GM13977 (cell line): ENCODE measurements at regions not wholly inside any gene's neighbourhood (a gene's known extent, or its start where the extent isn't known, plus 50 kb on each side); places are given as distances from the start of the nearest gene placed in this dataset.

Experiments used
- DNase-seq: peaks from one replicate; pipeline ENCODE4 v3.0.0; 2012; ENCODE audit warnings: low spot score
- in situ Hi-C: fragments of 300-500 bp; cut with MboI; formaldehyde crosslinking; loops from one replicate; pipeline ENCODE4 v1.12.0; 2022; ENCODE audit warnings: low sequenced_read_pairs, low pct_unique_long_range_greater_than_20kb, mixed read lengths, inconsistent platforms; ENCODE audit not compliant: unreplicated experiment
- TF ChIP-seq, protein P1 (sequence below): IDR thresholded peaks from 2 replicates; pipeline ENCODE4 v1.5.1; 2012; ENCODE audit warnings: mild to moderate bottlenecking, control low read depth; ENCODE audit not compliant: insufficient read depth; ENCODE audit errors: extremely low read depth, missing control alignments

DNA sequence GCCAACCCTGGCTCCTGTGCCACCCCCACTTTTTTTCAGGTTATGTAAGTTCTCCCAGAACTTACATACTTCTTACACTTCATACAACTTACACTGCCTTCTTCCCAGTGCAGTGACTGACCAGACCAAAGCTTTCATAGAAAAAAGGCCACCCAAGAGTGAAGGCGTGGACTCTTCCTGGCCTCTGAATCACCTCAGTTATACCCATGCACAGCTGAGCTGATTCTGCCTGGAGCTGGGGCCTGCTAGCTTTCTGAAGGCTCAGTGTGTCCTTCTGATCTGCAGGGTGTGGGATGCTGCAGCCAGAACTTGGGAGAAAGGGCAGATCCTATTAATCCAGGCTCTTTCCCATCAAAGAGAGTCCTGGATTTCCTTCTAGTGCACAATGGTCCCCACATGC lies 216.1 kb downstream of the TTC32 start:
- TF ChIP-seq, protein P1, sequence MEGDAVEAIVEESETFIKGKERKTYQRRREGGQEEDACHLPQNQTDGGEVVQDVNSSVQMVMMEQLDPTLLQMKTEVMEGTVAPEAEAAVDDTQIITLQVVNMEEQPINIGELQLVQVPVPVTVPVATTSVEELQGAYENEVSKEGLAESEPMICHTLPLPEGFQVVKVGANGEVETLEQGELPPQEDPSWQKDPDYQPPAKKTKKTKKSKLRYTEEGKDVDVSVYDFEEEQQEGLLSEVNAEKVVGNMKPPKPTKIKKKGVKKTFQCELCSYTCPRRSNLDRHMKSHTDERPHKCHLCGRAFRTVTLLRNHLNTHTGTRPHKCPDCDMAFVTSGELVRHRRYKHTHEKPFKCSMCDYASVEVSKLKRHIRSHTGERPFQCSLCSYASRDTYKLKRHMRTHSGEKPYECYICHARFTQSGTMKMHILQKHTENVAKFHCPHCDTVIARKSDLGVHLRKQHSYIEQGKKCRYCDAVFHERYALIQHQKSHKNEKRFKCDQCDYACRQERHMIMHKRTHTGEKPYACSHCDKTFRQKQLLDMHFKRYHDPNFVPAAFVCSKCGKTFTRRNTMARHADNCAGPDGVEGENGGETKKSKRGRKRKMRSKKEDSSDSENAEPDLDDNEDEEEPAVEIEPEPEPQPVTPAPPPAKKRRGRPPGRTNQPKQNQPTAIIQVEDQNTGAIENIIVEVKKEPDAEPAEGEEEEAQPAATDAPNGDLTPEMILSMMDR = no peak
- no peak for DNase-seq
- in situ Hi-C loops = no loop called here

- TF ChIP-seq, protein P1 = no peak
- DNase-seq = no peak
- in situ Hi-C loops = no loop called here
Measured at GRCh38 chr2:19684516-19684915, 217.3 kb downstream of the TTC32 start.

DNA sequence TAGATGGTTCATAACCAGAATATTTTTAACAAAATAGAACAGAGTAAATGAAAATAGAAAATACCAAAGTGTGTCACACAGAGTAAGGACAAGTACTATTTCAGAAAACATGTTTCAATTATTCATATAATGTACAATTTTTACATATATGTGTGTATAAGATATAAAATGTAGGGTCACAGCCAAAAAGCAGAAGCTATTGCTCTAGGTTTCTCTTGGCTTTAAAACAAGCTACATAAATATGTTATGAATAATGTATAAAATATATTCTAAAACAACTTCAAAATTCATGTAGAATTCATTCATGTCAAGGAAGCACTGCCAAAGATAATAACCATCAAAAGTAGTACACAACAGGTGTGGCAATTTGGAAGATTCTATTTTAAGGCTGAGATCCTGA lies 218.2 kb downstream of the TTC32 start:
- in situ Hi-C loops = no loop called here
- TF ChIP-seq, protein P1 = no peak
- no peak for DNase-seq

GRCh38 chr2:19682493-19682892 lies 219.3 kb downstream of the TTC32 start:
- DNase-seq = no peak
- in situ Hi-C loops = no loop called here
- TF ChIP-seq, protein P1 = no peak

GRCh38 chr2:19677825-19678518 lies 223.8 kb downstream of the TTC32 start:
- DNase-seq = no peak
- TF ChIP-seq, protein P1 = no peak
- in situ Hi-C loops = no loop called here

DNA sequence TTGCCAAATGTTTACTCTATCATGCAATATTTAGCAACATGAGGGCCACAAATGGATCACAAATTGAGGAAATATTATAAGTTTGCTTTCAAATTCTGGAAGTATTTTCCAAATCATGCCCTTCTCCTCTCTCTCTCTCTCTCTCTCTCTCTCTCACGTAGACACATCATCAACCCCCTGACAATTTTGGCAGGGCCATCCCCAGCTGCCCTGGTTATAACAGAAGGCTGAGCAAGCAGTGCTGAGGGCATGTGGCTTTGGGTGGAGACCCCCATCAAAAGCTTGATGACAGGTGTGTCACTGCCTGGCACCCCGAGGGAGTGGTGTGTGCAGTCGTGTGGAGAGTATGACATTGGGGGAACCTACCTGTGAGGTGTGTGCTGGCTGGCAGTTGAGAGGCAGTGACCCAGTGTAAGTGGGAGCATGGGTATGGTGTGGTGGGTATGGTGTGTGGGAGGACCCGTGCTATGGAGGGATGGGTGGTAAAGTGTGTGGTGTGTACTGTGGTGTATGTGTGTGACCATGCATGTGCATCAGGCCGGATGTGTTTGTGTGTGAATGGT lies 224.5 kb downstream of the TTC32 start:
- TF ChIP-seq, protein P1 = no peak
- DNase-seq = no peak
- in situ Hi-C loops = no loop called here
